ENCODE measurements at regions not wholly inside any gene's neighbourhood (a gene's known extent, or its start where the extent isn't known, plus 50 kb on each side); places are given as distances from the start of the nearest gene placed in this dataset.
"Not testable (repeated sequence)": the region's sequence is repeated elsewhere in the genome, so short reads cannot be mapped to it uniquely, and the experiment has no call there.

DNA sequence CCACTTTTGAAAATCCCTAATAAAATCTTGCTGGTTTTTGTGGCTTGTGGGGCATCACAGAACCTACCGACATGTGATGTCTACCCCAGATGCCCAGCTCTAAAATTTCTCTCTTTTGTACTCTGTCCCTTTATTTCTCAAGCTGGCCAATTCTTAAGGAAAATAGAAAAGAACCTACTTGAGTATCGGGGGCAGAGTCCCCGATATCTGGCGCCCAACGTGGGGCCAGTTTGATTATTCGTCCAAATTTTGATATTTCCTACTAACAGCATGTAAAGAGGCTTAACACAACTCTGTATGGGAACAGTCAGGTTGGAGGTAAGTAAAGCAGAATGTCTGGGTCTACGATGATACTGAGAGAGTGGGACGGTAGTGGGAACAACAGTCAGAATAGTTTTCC lies 810.6 kb downstream of the SLC6A15 start:
- not testable (repeated sequence) for H3K4me2 ChIP-seq (ENCODE audit: low read depth, low read length, poor library complexity, severe bottlenecking); H2AFZ ChIP-seq (ENCODE audit: low read length); H3K36me3 ChIP-seq (ENCODE audit: insufficient read depth, low read length); H3K27ac ChIP-seq (ENCODE audit: low read length); H3K9me2 ChIP-seq (replicated peaks; ENCODE audit: insufficient read depth, low read length); H3K9me3 ChIP-seq (ENCODE audit: low read length); H4K20me1 ChIP-seq (ENCODE audit: insufficient read depth, low read depth, low read length); H3K27me3 ChIP-seq (ENCODE audit: low read length); DNase-seq; H3K4me3 ChIP-seq (ENCODE audit: low read length); H3K4me1 ChIP-seq (ENCODE audit: low read length); H3K9ac ChIP-seq (ENCODE audit: low read length); H3K79me2 ChIP-seq (ENCODE audit: low read length)

DNA sequence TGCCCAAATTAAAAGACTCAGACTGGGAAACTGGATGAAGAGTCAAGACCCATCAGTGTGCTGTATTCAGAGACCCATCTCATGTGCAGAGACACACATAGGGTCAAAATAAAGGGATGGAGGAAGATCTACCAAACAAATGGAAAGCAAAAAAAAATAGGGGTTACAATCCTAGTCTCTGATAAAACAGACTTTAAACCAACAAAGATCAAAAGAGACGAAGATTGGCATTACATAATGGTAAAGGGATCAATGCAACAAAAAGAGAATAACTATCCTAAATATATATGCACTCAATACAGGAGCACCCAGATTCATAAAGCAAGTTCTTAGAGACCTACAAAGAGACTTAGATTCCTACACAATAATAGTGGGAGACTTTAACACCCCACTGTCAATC lies 813.0 kb downstream of the SLC6A15 start:
- H4K20me1 ChIP-seq (ENCODE audit: insufficient read depth, low read depth, low read length); DNase-seq; H3K9ac ChIP-seq (ENCODE audit: low read length); H3K79me2 ChIP-seq (ENCODE audit: low read length); H3K4me1 ChIP-seq (ENCODE audit: low read length); H3K4me2 ChIP-seq (ENCODE audit: low read depth, low read length, poor library complexity, severe bottlenecking); H3K9me2 ChIP-seq (replicated peaks; ENCODE audit: insufficient read depth, low read length); H3K27me3 ChIP-seq (ENCODE audit: low read length); H3K27ac ChIP-seq (ENCODE audit: low read length); H3K4me3 ChIP-seq (ENCODE audit: low read length); H2AFZ ChIP-seq (ENCODE audit: low read length); H3K9me3 ChIP-seq (ENCODE audit: low read length); H3K36me3 ChIP-seq (ENCODE audit: insufficient read depth, low read length): not testable (repeated sequence)

DNA sequence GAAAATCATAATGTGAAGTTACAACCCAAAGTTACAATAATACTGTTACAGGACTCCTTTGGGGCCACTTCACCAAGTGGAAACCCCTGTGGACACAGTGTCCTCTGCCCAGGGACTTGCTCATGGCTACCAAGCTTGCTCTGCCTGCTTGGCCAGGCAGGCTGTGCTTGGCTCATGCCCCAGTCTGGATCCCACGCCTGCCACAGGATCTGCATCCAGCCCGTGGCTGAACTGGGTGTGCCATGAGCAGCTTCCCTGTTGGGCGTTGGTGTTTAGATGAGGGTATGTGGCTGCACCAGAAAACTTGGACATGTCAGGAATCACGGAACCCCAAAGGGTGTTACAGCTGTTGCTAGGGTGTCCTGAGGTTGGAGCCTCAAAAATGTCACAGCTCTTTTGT lies 820.9 kb downstream of the SLC6A15 start:
- no peak overlapping the region for H3K4me3 ChIP-seq (ENCODE audit: low read length)
- no peak for DNase-seq
- H3K9me3 ChIP-seq (ENCODE audit: low read length), result peaks cover 23% of the 10 kb centered on the region
- H3K9me2 ChIP-seq (replicated peaks; ENCODE audit: insufficient read depth, low read length), result no peaks in the 10 kb centered on the region
- H3K9ac ChIP-seq (ENCODE audit: low read length), result no peak overlapping the region
- no peaks in the 10 kb centered on the region for H3K27me3 ChIP-seq (ENCODE audit: low read length)
- no peaks in the 10 kb centered on the region for H3K36me3 ChIP-seq (ENCODE audit: insufficient read depth, low read length)
- no peak overlapping the region for H2AFZ ChIP-seq (ENCODE audit: low read length)
- H4K20me1 ChIP-seq (ENCODE audit: insufficient read depth, low read depth, low read length), result no peaks in the 10 kb centered on the region
- H3K79me2 ChIP-seq (ENCODE audit: low read length), result no peaks in the 10 kb centered on the region
- no peaks in the 10 kb centered on the region for H3K4me1 ChIP-seq (ENCODE audit: low read length)
- H3K27ac ChIP-seq (ENCODE audit: low read length), result no peak overlapping the region
- no peak overlapping the region for H3K4me2 ChIP-seq (ENCODE audit: low read depth, low read length, poor library complexity, severe bottlenecking)

DNA sequence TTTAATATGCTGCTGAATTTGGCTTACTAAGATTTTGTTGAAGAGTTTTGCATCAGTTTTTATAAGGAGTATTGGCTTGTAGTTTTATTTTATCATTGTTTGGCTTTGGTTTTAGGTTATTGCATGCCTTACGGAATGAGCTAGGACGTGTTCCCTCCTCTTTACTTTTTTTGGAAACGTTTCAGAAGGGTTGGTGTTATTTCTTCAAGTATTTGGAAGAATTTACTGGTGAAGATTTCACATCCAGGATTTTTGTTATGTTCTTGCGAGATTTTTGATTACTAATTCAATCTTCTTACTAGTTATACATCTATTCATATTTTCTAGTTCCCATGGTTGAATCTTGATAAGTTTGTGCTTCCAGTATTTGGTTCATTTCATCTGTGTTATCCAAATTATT lies 823.2 kb downstream of the SLC6A15 start:
- Histone ChIP-seq H3K9me3 (ENCODE audit: low read length) (peaks cover 23% of the 10 kb centered on the region), H3K9me2 (replicated peaks; ENCODE audit: insufficient read depth, low read length) (no peaks in the 10 kb centered on the region), H3K9ac (ENCODE audit: low read length) (no peak overlapping the region), H3K27me3 (ENCODE audit: low read length) (no peaks in the 10 kb centered on the region), H3K4me2 (ENCODE audit: low read depth, low read length, poor library complexity, severe bottlenecking) (no peak overlapping the region), H3K4me3 (ENCODE audit: low read length) (no peak overlapping the region), H3K4me1 (ENCODE audit: low read length) (no peaks in the 10 kb centered on the region), H4K20me1 (ENCODE audit: insufficient read depth, low read depth, low read length) (no peaks in the 10 kb centered on the region), H3K27ac (ENCODE audit: low read length) (no peak overlapping the region), H3K36me3 (ENCODE audit: insufficient read depth, low read length) (no peaks in the 10 kb centered on the region), H3K79me2 (ENCODE audit: low read length) (no peaks in the 10 kb centered on the region), H2AFZ (ENCODE audit: low read length) (no peak overlapping the region)
- DNase-seq, result no peak

DNA sequence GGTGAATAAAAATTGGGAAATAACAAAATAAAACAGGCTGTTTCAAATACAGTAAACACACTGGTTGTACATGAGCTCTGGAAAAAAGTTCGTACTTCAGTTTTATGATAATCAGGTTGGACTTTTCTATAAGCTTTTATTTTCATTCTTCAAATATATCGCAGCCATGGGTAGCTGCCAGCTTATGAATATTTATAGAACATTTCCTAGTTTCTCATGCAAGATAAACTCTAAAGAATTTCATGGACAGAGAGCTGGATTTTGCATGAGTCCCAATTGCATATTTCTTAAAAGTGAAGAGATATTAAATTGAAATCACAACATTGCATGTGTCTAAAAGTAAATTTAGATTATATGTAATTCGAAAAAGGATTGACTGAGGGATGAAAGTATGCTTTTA lies 827.6 kb downstream of the SLC6A15 start:
- Histone ChIP-seq H3K36me3 (ENCODE audit: insufficient read depth, low read length) (no peaks in the 10 kb centered on the region), H3K4me3 (ENCODE audit: low read length) (no peak overlapping the region), H2AFZ (ENCODE audit: low read length) (no peak overlapping the region), H3K9me2 (replicated peaks; ENCODE audit: insufficient read depth, low read length) (no peaks in the 10 kb centered on the region), H4K20me1 (ENCODE audit: insufficient read depth, low read depth, low read length) (no peaks in the 10 kb centered on the region), H3K4me2 (ENCODE audit: low read depth, low read length, poor library complexity, severe bottlenecking) (no peak overlapping the region), H3K27ac (ENCODE audit: low read length) (no peak overlapping the region), H3K9ac (ENCODE audit: low read length) (no peak overlapping the region), H3K27me3 (ENCODE audit: low read length) (no peaks in the 10 kb centered on the region), H3K4me1 (ENCODE audit: low read length) (no peaks in the 10 kb centered on the region), H3K9me3 (ENCODE audit: low read length) (peaks cover 30% of the 10 kb centered on the region), H3K79me2 (ENCODE audit: low read length) (no peaks in the 10 kb centered on the region)
- no peak for DNase-seq

DNA sequence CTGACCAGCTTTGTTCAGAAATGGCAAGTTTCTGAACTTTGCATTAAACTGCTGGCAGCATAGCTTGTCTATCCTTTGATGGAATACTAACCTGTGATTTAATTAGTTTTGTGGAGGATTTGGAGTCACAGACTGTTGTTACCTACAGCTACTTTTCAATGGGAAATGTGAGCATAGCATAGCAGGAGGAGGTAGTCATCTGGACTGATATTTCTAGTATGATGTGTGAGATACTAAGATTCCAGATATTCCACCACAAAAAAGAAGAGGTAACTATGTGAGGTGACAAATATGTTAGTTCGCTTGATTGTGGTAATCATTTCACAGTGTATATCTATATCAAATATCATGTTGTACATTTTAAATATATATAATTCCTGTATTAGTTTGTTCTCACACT lies 833.0 kb downstream of the SLC6A15 start:
- H3K4me3 ChIP-seq (ENCODE audit: low read length), result no peak overlapping the region
- no peak overlapping the region for H3K4me2 ChIP-seq (ENCODE audit: low read depth, low read length, poor library complexity, severe bottlenecking)
- H3K79me2 ChIP-seq (ENCODE audit: low read length), result no peaks in the 10 kb centered on the region
- no peak overlapping the region for H3K9ac ChIP-seq (ENCODE audit: low read length)
- H2AFZ ChIP-seq (ENCODE audit: low read length), result no peak overlapping the region
- H4K20me1 ChIP-seq (ENCODE audit: insufficient read depth, low read depth, low read length), result no peaks in the 10 kb centered on the region
- no peaks in the 10 kb centered on the region for H3K4me1 ChIP-seq (ENCODE audit: low read length)
- peaks cover 31% of the 10 kb centered on the region for H3K9me3 ChIP-seq (ENCODE audit: low read length)
- no peak overlapping the region for H3K27ac ChIP-seq (ENCODE audit: low read length)
- no peaks in the 10 kb centered on the region for H3K9me2 ChIP-seq (replicated peaks; ENCODE audit: insufficient read depth, low read length)
- H3K27me3 ChIP-seq (ENCODE audit: low read length), result no peaks in the 10 kb centered on the region
- H3K36me3 ChIP-seq (ENCODE audit: insufficient read depth, low read length), result no peaks in the 10 kb centered on the region
- no peak for DNase-seq

DNA sequence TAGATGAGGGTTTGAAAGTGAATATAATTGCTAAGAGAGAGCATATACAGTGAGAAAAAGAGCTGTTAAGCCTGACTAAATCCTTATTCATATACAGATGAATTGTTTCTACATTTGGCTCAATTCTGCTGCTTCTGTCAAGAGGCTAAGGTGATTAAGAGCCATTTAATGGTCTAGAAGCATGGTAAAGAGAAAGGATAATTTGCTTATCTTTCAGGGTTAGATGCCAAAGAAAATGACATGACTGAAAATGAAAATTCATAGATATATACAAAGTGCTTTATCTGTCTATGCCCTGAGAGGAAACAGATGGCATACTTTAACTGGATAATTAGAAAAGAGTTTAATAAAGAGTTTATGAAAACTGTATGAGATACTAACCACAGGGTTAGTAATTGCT lies 834.9 kb downstream of the SLC6A15 start:
- Histone ChIP-seq H4K20me1 (ENCODE audit: insufficient read depth, low read depth, low read length) (no peaks in the 10 kb centered on the region), H3K4me3 (ENCODE audit: low read length) (no peak overlapping the region), H3K9ac (ENCODE audit: low read length) (no peak overlapping the region), H3K9me3 (ENCODE audit: low read length) (peaks cover 41% of the 10 kb centered on the region), H2AFZ (ENCODE audit: low read length) (no peak overlapping the region), H3K27ac (ENCODE audit: low read length) (no peak overlapping the region), H3K9me2 (replicated peaks; ENCODE audit: insufficient read depth, low read length) (no peaks in the 10 kb centered on the region), H3K27me3 (ENCODE audit: low read length) (no peaks in the 10 kb centered on the region), H3K79me2 (ENCODE audit: low read length) (no peaks in the 10 kb centered on the region), H3K36me3 (ENCODE audit: insufficient read depth, low read length) (no peaks in the 10 kb centered on the region), H3K4me1 (ENCODE audit: low read length) (no peaks in the 10 kb centered on the region), H3K4me2 (ENCODE audit: low read depth, low read length, poor library complexity, severe bottlenecking) (no peak overlapping the region)
- DNase-seq, result no peak

DNA sequence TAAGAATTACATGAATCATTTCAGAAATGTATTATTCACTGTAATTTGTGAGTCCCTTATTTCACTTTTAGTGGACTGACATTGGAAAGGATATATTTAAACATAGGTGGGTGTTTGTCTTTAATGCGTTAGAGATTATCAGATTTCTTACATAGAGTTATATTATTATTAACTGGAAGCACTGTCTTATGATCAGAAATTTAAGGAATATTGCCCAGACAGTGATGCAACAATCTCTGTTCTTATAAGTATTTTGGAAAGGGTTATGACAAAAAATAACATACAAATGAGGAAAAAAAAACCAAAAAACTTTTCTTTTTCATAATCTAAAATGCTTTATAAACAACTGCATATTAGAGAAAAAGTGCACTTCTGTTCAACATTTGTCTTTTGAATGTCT lies 836.6 kb downstream of the SLC6A15 start:
- Histone ChIP-seq H3K36me3 (ENCODE audit: insufficient read depth, low read length) (no peaks in the 10 kb centered on the region), H4K20me1 (ENCODE audit: insufficient read depth, low read depth, low read length) (no peaks in the 10 kb centered on the region), H3K9me3 (ENCODE audit: low read length) (peaks cover 37% of the 10 kb centered on the region), H3K4me2 (ENCODE audit: low read depth, low read length, poor library complexity, severe bottlenecking) (no peak overlapping the region), H3K9ac (ENCODE audit: low read length) (no peak overlapping the region), H3K79me2 (ENCODE audit: low read length) (no peaks in the 10 kb centered on the region), H3K4me1 (ENCODE audit: low read length) (no peaks in the 10 kb centered on the region), H3K27ac (ENCODE audit: low read length) (no peak overlapping the region), H3K27me3 (ENCODE audit: low read length) (no peaks in the 10 kb centered on the region), H3K9me2 (replicated peaks; ENCODE audit: insufficient read depth, low read length) (no peaks in the 10 kb centered on the region), H2AFZ (ENCODE audit: low read length) (no peak overlapping the region), H3K4me3 (ENCODE audit: low read length) (no peak overlapping the region)
- no peak for DNase-seq

DNA sequence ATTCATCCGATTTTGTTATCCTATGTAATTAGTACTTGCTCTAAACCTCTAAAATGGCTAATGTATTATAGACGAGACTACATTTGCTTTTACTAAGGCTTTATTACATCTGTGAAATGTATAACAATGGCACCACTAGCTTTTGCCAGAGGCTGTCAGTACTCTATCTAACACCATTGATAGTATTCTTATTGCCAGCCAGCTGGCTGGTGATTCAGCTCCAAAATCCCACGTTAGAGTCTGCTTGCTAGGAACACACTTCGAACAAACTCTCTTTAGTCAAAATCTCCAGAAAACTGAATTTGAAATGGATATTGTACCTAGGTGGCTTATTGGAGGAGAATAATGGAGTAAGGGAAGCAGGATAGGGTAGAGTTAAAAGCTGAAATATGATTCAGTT lies 839.2 kb downstream of the SLC6A15 start:
- no peaks in the 10 kb centered on the region for H3K79me2 ChIP-seq (ENCODE audit: low read length)
- H3K9me2 ChIP-seq (replicated peaks; ENCODE audit: insufficient read depth, low read length), result no peaks in the 10 kb centered on the region
- no peaks in the 10 kb centered on the region for H3K4me1 ChIP-seq (ENCODE audit: low read length)
- H3K4me2 ChIP-seq (ENCODE audit: low read depth, low read length, poor library complexity, severe bottlenecking), result no peak overlapping the region
- H2AFZ ChIP-seq (ENCODE audit: low read length), result no peak overlapping the region
- H3K36me3 ChIP-seq (ENCODE audit: insufficient read depth, low read length), result no peaks in the 10 kb centered on the region
- no peaks in the 10 kb centered on the region for H3K27me3 ChIP-seq (ENCODE audit: low read length)
- no peak overlapping the region for H3K4me3 ChIP-seq (ENCODE audit: low read length)
- H3K9ac ChIP-seq (ENCODE audit: low read length), result no peak overlapping the region
- H3K9me3 ChIP-seq (ENCODE audit: low read length), result peaks cover 34% of the 10 kb centered on the region
- H3K27ac ChIP-seq (ENCODE audit: low read length), result no peak overlapping the region
- H4K20me1 ChIP-seq (ENCODE audit: insufficient read depth, low read depth, low read length), result no peaks in the 10 kb centered on the region
- DNase-seq, result no peak
